OCI-LY3 (cell line): ENCODE measurements at regions not wholly inside any gene's neighbourhood (a gene's known extent, or its start where the extent isn't known, plus 50 kb on each side); places are given as distances from the start of the nearest gene placed in this dataset.

Experiments used
- CTCF ChIP-seq: fragments of 200-600, 300-600 bp; sonication (generic); IDR thresholded peaks from 2 replicates; pipeline ENCODE4 v1.5.1; 2014; ENCODE audit warnings: antibody characterized with exemption, low read length, low read depth
- EZH2phosphoT487 ChIP-seq: fragments of 200-600 bp; shearing (Covaris generic); IDR thresholded peaks from 2 replicates; pipeline ENCODE4 v1.6.1; 2018; ENCODE audit warnings: antibody characterized with exemption, mixed run types, low read depth

- TF ChIP-seq CTCF (no peak), EZH2phosphoT487 (no peak)
These were observed 303.5 kb upstream of the GATB start for GRCh38 chr4:152064282-152064681.
